ENCODE measurements at regions not wholly inside any gene's neighbourhood (a gene's known extent, or its start where the extent isn't known, plus 50 kb on each side); places are given as distances from the start of the nearest gene placed in this dataset.

GRCh38 chr7:136412952-136413351, 435.8 kb upstream of the MTPN start:
- Histone ChIP-seq H3K4me1 (no peaks in the 10 kb centered on the region), H3K27me3 (no peaks in the 10 kb centered on the region), H3K9me3 (no peaks in the 10 kb centered on the region), H3K36me3 (no peaks in the 10 kb centered on the region), H3K4me3 (no peak overlapping the region), H3K27ac (no peak overlapping the region)
- WGBS, 5 donors: 74 to 100% (median 80%) methylated on average over 2 to 3 of the region's 3 CpGs
- TF ChIP-seq, protein P1, sequence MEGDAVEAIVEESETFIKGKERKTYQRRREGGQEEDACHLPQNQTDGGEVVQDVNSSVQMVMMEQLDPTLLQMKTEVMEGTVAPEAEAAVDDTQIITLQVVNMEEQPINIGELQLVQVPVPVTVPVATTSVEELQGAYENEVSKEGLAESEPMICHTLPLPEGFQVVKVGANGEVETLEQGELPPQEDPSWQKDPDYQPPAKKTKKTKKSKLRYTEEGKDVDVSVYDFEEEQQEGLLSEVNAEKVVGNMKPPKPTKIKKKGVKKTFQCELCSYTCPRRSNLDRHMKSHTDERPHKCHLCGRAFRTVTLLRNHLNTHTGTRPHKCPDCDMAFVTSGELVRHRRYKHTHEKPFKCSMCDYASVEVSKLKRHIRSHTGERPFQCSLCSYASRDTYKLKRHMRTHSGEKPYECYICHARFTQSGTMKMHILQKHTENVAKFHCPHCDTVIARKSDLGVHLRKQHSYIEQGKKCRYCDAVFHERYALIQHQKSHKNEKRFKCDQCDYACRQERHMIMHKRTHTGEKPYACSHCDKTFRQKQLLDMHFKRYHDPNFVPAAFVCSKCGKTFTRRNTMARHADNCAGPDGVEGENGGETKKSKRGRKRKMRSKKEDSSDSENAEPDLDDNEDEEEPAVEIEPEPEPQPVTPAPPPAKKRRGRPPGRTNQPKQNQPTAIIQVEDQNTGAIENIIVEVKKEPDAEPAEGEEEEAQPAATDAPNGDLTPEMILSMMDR (IDR thresholded peaks at IDR 0.05): no peak
- TF ChIP-seq POLR2A (IDR thresholded peaks at IDR 0.05) (no peak), POLR2AphosphoS5 (IDR thresholded peaks at IDR 0.05) (no peak), EP300 (IDR thresholded peaks at IDR 0.05) (no peak)
- intact Hi-C loops (cut with DNase I; ENCODE audit: low total_unique reads): no loop called here
- DNase-seq: no peak

DNA sequence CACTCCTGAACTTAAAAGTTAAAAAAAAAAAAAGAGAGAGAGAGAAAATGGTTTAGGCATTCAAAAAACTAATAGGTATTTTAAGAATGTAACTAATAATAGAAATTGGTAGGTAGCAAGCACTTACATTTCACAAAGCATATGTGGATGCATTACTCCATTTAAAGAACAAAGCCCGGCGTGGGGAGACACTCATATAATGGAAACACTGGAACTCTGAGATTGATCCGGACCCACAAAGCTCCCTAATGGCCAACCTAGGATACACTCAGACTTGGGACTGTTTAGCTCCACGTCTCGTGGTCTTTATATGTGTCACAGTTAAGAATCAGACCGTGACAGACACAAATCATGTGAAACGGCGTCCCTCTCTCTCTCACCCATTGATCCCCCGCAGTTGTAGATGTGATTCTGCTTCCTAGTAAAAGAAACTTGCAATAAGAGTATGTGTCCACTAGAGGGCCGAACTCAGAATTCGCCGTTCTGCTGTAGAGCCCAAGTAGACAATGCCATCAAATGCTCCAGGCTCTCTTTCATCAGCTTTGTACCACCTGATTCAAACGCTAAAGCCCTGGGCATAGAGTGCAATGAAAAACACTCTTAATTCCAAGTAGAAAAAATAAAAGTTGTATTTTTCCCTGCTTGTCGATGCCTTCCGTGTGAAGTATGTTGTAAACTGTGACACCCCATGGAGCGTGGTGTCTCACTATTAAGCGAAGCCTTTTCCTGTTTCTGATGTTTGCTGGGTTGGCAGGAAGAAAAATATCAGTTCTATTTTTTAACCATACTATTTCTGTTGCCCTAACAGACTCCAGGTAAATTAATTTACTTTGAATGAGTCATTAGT, 429.0 kb upstream of the MTPN start:
- Histone ChIP-seq H3K4me1 (no peaks in the 10 kb centered on the region), H3K36me3 (no peaks in the 10 kb centered on the region), H3K9me3 (no peaks in the 10 kb centered on the region), H3K27ac (no peak overlapping the region), H3K4me3 (no peak overlapping the region), H3K27me3 (peaks cover 0 to 7% (median 0%) of the 10 kb centered on the region in 3 donors)
- intact Hi-C loops (cut with DNase I; ENCODE audit: low total_unique reads): no loop called here
- DNase-seq: peak; percentile 29 to 77
- WGBS, 5 donors: 28 to 32% (median 30%) methylated on average over 17 of the region's 17 CpGs
- no peak for TF ChIP-seq POLR2A (IDR thresholded peaks at IDR 0.05)
- TF ChIP-seq, protein P1 (IDR thresholded peaks at IDR 0.05): peak in 4 of 7 experiments; percentile 34 to 73 (median 62)

GRCh38 chr7:136403591-136403990, 426.4 kb upstream of the MTPN start:
- H3K27me3 ChIP-seq: peaks cover 0 to 7% (median 0%) of the 10 kb centered on the region in 3 donors
- H3K9me3 ChIP-seq: no peaks in the 10 kb centered on the region
- intact Hi-C loops (cut with DNase I; ENCODE audit: low total_unique reads): no loop called here
- no peak for DNase-seq
- H3K36me3 ChIP-seq: no peaks in the 10 kb centered on the region
- H3K4me1 ChIP-seq: no peaks in the 10 kb centered on the region
- TF ChIP-seq, protein P1 (IDR thresholded peaks at IDR 0.05): no peak
- TF ChIP-seq POLR2A (IDR thresholded peaks at IDR 0.05) (no peak), EP300 (IDR thresholded peaks at IDR 0.05) (no peak), POLR2AphosphoS5 (IDR thresholded peaks at IDR 0.05) (no peak)
- WGBS, 5 donors: 77 to 87% (median 82%) methylated on average over 4 of the region's 4 CpGs
- H3K4me3 ChIP-seq: no peak overlapping the region
- no peak overlapping the region for H3K27ac ChIP-seq

GRCh38 chr7:136400877-136401276, 423.7 kb upstream of the MTPN start:
- Histone ChIP-seq H3K27ac (no peak overlapping the region), H3K4me1 (no peaks in the 10 kb centered on the region), H3K36me3 (no peaks in the 10 kb centered on the region), H3K27me3 (no peaks in the 10 kb centered on the region), H3K9me3 (no peaks in the 10 kb centered on the region), H3K4me3 (no peak overlapping the region)
- DNase-seq: no peak
- intact Hi-C loops (cut with DNase I; ENCODE audit: low total_unique reads): no loop called here
- 63 to 76% (median 74%) methylated on average over 5 of the region's 5 CpGs for WGBS, 5 donors
- no peak for TF ChIP-seq EP300 (IDR thresholded peaks at IDR 0.05)
- no peak for TF ChIP-seq POLR2A (IDR thresholded peaks at IDR 0.05)
- TF ChIP-seq POLR2AphosphoS5 (IDR thresholded peaks at IDR 0.05): no peak
- TF ChIP-seq, protein P1 (IDR thresholded peaks at IDR 0.05): no peak

Data from stomach (tissue), 8 donors.